ENCODE measurements at regions not wholly inside any gene's neighbourhood (a gene's known extent, or its start where the extent isn't known, plus 50 kb on each side); places are given as distances from the start of the nearest gene placed in this dataset.

DNA sequence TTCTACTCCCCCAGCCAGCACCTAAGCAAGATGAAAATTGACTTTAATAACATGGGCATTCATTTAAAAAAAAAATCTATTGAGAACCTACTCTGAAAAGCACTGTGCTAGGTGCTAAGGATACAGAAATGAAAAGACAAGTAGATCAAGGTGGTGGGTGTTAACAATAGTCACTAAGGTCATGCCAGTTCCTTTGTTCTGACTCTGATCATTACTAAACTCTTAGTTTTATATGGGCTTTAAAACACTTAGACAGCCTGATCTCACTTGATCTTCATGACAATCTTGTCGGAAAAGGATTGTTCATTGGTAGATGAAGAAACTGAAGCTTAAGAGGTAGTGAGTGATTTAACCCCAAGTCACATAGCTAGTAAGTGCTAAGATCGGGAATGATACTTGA, 285.7 kb upstream of the PRDM1 start:
- Mint-ChIP-seq H3K9me3 (ENCODE audit: low read depth) (peaks cover 3% of the 10 kb centered on the region), H3K4me3 (ENCODE audit: unreplicated experiment) (no peak overlapping the region), H3K36me3 (ENCODE audit: low read depth) (no peaks in the 10 kb centered on the region), H3K4me1 (ENCODE audit: low read depth) (peaks cover 11% of the 10 kb centered on the region), H3K27ac (ENCODE audit: unreplicated experiment) (no peak overlapping the region), H3K27me3 (ENCODE audit: low read depth) (no peaks in the 10 kb centered on the region)
- DNase-seq (ENCODE audit: low spot score) = no peak
- TF ChIP-seq, protein P1, sequence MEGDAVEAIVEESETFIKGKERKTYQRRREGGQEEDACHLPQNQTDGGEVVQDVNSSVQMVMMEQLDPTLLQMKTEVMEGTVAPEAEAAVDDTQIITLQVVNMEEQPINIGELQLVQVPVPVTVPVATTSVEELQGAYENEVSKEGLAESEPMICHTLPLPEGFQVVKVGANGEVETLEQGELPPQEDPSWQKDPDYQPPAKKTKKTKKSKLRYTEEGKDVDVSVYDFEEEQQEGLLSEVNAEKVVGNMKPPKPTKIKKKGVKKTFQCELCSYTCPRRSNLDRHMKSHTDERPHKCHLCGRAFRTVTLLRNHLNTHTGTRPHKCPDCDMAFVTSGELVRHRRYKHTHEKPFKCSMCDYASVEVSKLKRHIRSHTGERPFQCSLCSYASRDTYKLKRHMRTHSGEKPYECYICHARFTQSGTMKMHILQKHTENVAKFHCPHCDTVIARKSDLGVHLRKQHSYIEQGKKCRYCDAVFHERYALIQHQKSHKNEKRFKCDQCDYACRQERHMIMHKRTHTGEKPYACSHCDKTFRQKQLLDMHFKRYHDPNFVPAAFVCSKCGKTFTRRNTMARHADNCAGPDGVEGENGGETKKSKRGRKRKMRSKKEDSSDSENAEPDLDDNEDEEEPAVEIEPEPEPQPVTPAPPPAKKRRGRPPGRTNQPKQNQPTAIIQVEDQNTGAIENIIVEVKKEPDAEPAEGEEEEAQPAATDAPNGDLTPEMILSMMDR (IDR thresholded peaks at IDR 0.05) = no peak

DNA sequence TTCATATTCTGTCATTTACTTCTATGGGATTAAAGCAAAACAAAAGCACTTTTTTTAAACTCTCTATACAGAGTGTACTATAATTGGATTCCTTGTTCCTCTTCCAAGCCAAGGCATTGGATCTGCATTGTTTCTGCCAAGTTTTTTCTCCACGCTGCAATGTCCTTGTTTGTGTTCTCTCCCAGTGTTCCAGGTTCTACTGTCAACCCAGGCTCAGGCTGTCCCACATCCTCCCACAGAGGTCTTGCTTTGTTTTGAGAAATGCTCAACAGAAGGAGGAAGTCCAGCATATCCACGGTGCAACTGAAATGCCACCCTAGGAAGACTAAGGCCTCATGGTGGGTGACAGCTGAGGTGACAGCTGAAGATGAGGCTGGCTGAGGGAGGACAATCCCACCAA, 287.1 kb upstream of the PRDM1 start:
- TF ChIP-seq, protein P1 (IDR thresholded peaks at IDR 0.05) = no peak
- no peak for DNase-seq (ENCODE audit: low spot score)
- H3K4me3 Mint-ChIP-seq (ENCODE audit: unreplicated experiment) = no peak overlapping the region
- no peak overlapping the region for H3K27ac Mint-ChIP-seq (ENCODE audit: unreplicated experiment)
- no peaks in the 10 kb centered on the region for H3K27me3 Mint-ChIP-seq (ENCODE audit: low read depth)
- H3K36me3 Mint-ChIP-seq (ENCODE audit: low read depth) = no peaks in the 10 kb centered on the region
- H3K4me1 Mint-ChIP-seq (ENCODE audit: low read depth) = peaks cover 11% of the 10 kb centered on the region
- peaks cover 3% of the 10 kb centered on the region for H3K9me3 Mint-ChIP-seq (ENCODE audit: low read depth)

DNA sequence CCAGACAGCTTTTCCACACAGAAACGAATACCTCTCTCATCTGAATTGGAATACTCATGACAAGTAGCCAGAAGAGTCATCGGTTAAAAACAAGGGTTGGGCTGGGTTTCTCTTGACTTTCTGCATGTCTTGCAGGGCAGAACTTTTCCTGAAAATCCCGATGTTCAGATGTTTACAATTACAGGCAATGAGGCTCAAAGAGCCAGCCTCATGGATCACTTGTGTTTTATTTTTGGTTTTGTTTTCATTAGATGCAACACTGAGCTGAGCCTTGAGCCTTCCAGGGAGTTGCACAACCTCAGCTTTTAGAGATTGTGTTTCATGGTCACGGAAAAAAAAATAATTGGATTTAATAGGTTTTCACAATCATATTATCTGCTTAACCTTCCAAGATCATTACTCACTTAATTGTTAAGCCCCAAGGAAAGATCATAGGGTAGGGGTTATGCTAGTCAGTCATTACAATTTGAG, 288.1 kb upstream of the PRDM1 start:
- DNase-seq (ENCODE audit: low spot score) = no peak
- no peak overlapping the region for H3K27ac Mint-ChIP-seq (ENCODE audit: unreplicated experiment)

DNA sequence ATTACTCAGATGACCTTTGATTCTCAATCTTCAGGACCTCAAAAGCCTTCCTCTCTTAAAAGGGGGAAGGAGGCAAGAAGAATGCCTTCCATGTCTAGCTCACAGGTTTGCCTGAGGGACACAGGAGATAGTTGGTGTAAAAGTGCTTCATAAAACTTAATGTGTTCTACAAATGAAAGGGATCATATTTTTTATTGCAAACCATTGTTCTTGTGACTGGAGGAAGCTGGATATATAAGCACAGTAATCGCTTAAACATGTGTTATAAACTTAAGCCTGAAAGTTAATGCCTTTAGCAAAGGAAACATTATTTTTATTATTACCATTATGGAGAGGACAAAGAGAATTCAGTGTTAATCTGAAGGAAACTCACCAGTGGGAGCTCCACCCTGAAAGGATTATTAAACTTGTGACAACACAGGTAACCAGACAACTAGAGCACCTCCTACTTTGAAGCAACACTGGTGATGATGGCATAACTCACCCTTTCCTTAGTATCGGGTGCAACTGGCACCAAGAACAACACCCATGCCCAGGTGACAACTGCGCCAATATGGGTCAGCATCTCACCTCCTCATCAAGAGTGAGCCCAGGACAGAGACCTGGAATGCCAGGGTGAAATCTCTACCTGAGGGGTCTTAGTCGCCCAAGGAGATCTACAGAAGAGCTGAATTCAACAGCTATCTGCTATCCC, 288.7 kb upstream of the PRDM1 start:
- TF ChIP-seq, protein P1 (IDR thresholded peaks at IDR 0.05) = no peak
- Mint-ChIP-seq H3K27ac (ENCODE audit: unreplicated experiment) (no peak overlapping the region), H3K36me3 (ENCODE audit: low read depth) (no peaks in the 10 kb centered on the region), H3K9me3 (ENCODE audit: low read depth) (peaks cover 3% of the 10 kb centered on the region), H3K27me3 (ENCODE audit: low read depth) (no peaks in the 10 kb centered on the region), H3K4me1 (ENCODE audit: low read depth) (peaks cover 11% of the 10 kb centered on the region), H3K4me3 (ENCODE audit: unreplicated experiment) (no peak overlapping the region)
- no peak for DNase-seq (ENCODE audit: low spot score)

More for the DNA sequence above, 288.1 kb upstream of the PRDM1 start:
- Mint-ChIP-seq H3K36me3 (ENCODE audit: low read depth) (no peaks in the 10 kb centered on the region), H3K4me1 (ENCODE audit: low read depth) (peaks cover 11% of the 10 kb centered on the region), H3K9me3 (ENCODE audit: low read depth) (peaks cover 3% of the 10 kb centered on the region), H3K4me3 (ENCODE audit: unreplicated experiment) (no peak overlapping the region), H3K27me3 (ENCODE audit: low read depth) (no peaks in the 10 kb centered on the region)
- TF ChIP-seq, protein P1 (IDR thresholded peaks at IDR 0.05) = no peak

DNA sequence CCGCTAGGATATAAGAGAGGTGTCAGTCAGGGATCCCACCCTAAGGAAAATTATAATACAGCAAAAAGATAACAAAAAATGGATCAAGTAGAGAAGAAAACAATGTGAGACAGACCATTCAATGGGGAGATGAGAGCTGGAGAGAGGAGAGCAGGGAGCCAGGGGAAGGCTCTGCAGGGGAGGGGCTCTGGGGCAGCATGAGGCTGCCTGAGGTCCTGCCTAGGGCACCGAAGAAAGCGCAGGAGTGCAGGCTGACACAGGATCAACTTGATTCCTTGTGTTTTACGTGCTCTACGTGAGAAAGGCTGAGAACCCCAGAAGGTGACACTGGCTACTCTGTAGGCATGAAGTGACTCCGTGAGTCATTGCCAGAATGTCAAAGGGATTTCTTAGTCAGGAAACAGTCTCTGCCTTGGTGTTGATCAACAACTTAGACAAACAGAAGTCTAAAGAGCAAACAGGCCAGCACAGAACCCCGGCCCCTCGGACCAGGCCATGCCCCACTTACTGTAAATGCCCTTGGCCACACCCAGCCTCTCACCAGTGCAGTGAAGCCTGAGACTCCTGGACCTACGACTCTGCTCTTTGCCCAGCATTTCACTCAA, 290.1 kb upstream of the PRDM1 start:
- DNase-seq (ENCODE audit: low spot score) = no peak
- TF ChIP-seq, protein P1 (IDR thresholded peaks at IDR 0.05) = no peak
- H3K27ac Mint-ChIP-seq (ENCODE audit: unreplicated experiment) = no peak overlapping the region
- peaks cover 11% of the 10 kb centered on the region for H3K4me1 Mint-ChIP-seq (ENCODE audit: low read depth)
- H3K27me3 Mint-ChIP-seq (ENCODE audit: low read depth) = no peaks in the 10 kb centered on the region
- H3K4me3 Mint-ChIP-seq (ENCODE audit: unreplicated experiment) = no peak overlapping the region
- no peaks in the 10 kb centered on the region for H3K9me3 Mint-ChIP-seq (ENCODE audit: low read depth)
- no peaks in the 10 kb centered on the region for H3K36me3 Mint-ChIP-seq (ENCODE audit: low read depth)
